ENCODE measurements at regions not wholly inside any gene's neighbourhood (a gene's known extent, or its start where the extent isn't known, plus 50 kb on each side); places are given as distances from the start of the nearest gene placed in this dataset.

GRCh38 chr10:61031341-61031740 is 87.4 kb upstream of the RHOBTB1 start:
- 86% methylated on average over 2 of the region's 3 CpGs for WGBS (ENCODE audit: insufficient coverage)
- H3K27me3 ChIP-seq (replicated peaks in 1 of 4; ENCODE audit: control extremely low read depth in 1 of 4, control insufficient read depth in 3 of 4, insufficient read depth in 4 of 4, low read length in 3 of 4) = peaks cover 0 to 6% (median 3%) of the 10 kb centered on the region in 4 experiments
- CTCF ChIA-PET = no interaction called here

GRCh38 chr10:61029411-61029810 is 85.4 kb upstream of the RHOBTB1 start:
- no peaks in the 10 kb centered on the region for H3K4me1 ChIP-seq (ENCODE audit: control insufficient read depth in 2 of 2, insufficient read depth in 2 of 2, low read length in 2 of 2)
- peaks cover 0 to 7% (median 4%) of the 10 kb centered on the region in 4 experiments for H3K27me3 ChIP-seq (replicated peaks in 1 of 4; ENCODE audit: control extremely low read depth in 1 of 4, control insufficient read depth in 3 of 4, insufficient read depth in 4 of 4, low read length in 3 of 4)
- H2AFZ ChIP-seq (ENCODE audit: insufficient read depth, low read depth, low read length, poor library complexity, severe bottlenecking) = no peak overlapping the region
- H3K4me2 ChIP-seq (replicated peaks; ENCODE audit: low read depth, low read length, poor library complexity, severe bottlenecking) = no peak overlapping the region
- TF ChIP-seq CTCF (IDR thresholded peaks at IDR 0.05) (no peak), EZH2 (IDR thresholded peaks at IDR 0.05; ENCODE audit: borderline replicate concordance, insufficient read depth, low read depth, low read length, poor library complexity, severe bottlenecking) (no peak)
- peaks cover 27% of the 10 kb centered on the region for H3K27me3 Mint-ChIP-seq
- no peak overlapping the region for H3K27ac ChIP-seq (ENCODE audit: low read length in 2 of 2)
- CTCF ChIA-PET = no interaction called here
- no CpG with 5 or more reads among the region's 2 CpGs for WGBS (ENCODE audit: insufficient coverage)
- H3K9ac ChIP-seq (ENCODE audit: low read length) = no peak overlapping the region
- no peak for DNase-seq
- H3K9me3 ChIP-seq (ENCODE audit: control extremely low read depth in 1 of 3, control insufficient read depth in 2 of 3, insufficient read depth in 1 of 3, low read length in 2 of 3) = no peaks in the 10 kb centered on the region
- H3K9me3 Mint-ChIP-seq (ENCODE audit: insufficient read depth) = no peaks in the 10 kb centered on the region
- H3K4me3 ChIP-seq (ENCODE audit: control extremely low read depth in 1 of 5, extremely low read depth in 1 of 5, insufficient read depth in 1 of 5, low read depth in 2 of 5, low read length in 4 of 5) = no peak overlapping the region
- no peak overlapping the region for H3K27ac Mint-ChIP-seq
- intact Hi-C loops (cut with micrococcal nuclease) = no loop called here
- ATAC-seq (ENCODE audit: low read depth) = no peak
- POLR2A ChIA-PET = no interaction called here
- H4K20me1 ChIP-seq (ENCODE audit: control insufficient read depth, insufficient read depth, low read length, poor library complexity, severe bottlenecking) = no peaks in the 10 kb centered on the region
- H3K4me1 Mint-ChIP-seq = no peaks in the 10 kb centered on the region
- no peaks in the 10 kb centered on the region for H3K36me3 ChIP-seq (replicated peaks in 1 of 2; ENCODE audit: control extremely low read depth in 1 of 2, control insufficient read depth in 1 of 2, extremely low read depth in 1 of 2, insufficient read depth in 2 of 2, low read length in 1 of 2)
- no peak overlapping the region for H3K4me3 Mint-ChIP-seq
- H3K79me2 ChIP-seq (ENCODE audit: control insufficient read depth, insufficient read depth, low read length) = no peaks in the 10 kb centered on the region

More at GRCh38 chr10:61031341-61031740, 87.4 kb upstream of the RHOBTB1 start:
- Histone ChIP-seq H3K79me2 (ENCODE audit: control insufficient read depth, insufficient read depth, low read length) (no peaks in the 10 kb centered on the region), H2AFZ (ENCODE audit: insufficient read depth, low read depth, low read length, poor library complexity, severe bottlenecking) (no peak overlapping the region), H3K9ac (ENCODE audit: low read length) (no peak overlapping the region), H3K4me1 (ENCODE audit: control insufficient read depth in 2 of 2, insufficient read depth in 2 of 2, low read length in 2 of 2) (no peaks in the 10 kb centered on the region), H4K20me1 (ENCODE audit: control insufficient read depth, insufficient read depth, low read length, poor library complexity, severe bottlenecking) (no peaks in the 10 kb centered on the region), H3K27ac (ENCODE audit: low read length in 2 of 2) (no peak overlapping the region), H3K36me3 (replicated peaks in 1 of 2; ENCODE audit: control extremely low read depth in 1 of 2, control insufficient read depth in 1 of 2, extremely low read depth in 1 of 2, insufficient read depth in 2 of 2, low read length in 1 of 2) (no peaks in the 10 kb centered on the region), H3K9me3 (ENCODE audit: control extremely low read depth in 1 of 3, control insufficient read depth in 2 of 3, insufficient read depth in 1 of 3, low read length in 2 of 3) (no peaks in the 10 kb centered on the region), H3K4me3 (ENCODE audit: control extremely low read depth in 1 of 5, extremely low read depth in 1 of 5, insufficient read depth in 1 of 5, low read depth in 2 of 5, low read length in 4 of 5) (no peak overlapping the region), H3K4me2 (replicated peaks; ENCODE audit: low read depth, low read length, poor library complexity, severe bottlenecking) (no peak overlapping the region)
- no peak for DNase-seq
- H3K27me3 Mint-ChIP-seq = peaks cover 27% of the 10 kb centered on the region
- no peaks in the 10 kb centered on the region for H3K9me3 Mint-ChIP-seq (ENCODE audit: insufficient read depth)
- no peak overlapping the region for H3K27ac Mint-ChIP-seq
- no peaks in the 10 kb centered on the region for H3K4me1 Mint-ChIP-seq
- ATAC-seq (ENCODE audit: low read depth) = no peak
- intact Hi-C loops (cut with micrococcal nuclease) = no loop called here
- TF ChIP-seq EZH2 (IDR thresholded peaks at IDR 0.05; ENCODE audit: borderline replicate concordance, insufficient read depth, low read depth, low read length, poor library complexity, severe bottlenecking) = no peak
- no peak for TF ChIP-seq CTCF (IDR thresholded peaks at IDR 0.05)
- H3K4me3 Mint-ChIP-seq = no peak overlapping the region
- POLR2A ChIA-PET = no interaction called here

Data from B cell (primary cell).